ENCODE measurements at regions not wholly inside any gene's neighbourhood (a gene's known extent, or its start where the extent isn't known, plus 50 kb on each side); places are given as distances from the start of the nearest gene placed in this dataset.
A peak's percentile ranks its signal among the peaks of the same experiment; 100 is the strongest.

DNA sequence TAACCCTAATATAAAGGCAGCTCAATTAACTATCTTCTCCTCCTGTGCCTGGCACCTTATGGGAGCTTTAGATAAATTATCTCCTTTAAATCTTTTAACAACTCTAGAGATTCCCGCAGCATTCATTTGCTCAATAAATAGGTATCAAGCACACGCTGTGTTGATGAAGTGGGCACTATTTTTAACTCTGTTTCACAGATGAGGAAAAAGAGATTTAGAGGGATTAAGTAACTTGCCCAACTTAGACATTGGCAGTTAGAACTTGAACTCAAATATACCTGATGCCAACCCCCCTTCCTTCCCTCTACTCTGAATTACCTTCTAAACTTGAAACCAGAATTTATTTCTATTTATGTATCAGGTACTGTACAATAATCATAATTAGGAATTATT lies 112.4 kb downstream of the SH3TC2 start:
- Histone ChIP-seq H3K4me1 (peaks cover 10% of the 10 kb centered on the region), H3K4me3 (no peak overlapping the region), H3K36me3 (no peaks in the 10 kb centered on the region), H3K27ac (peak overlapping the region; percentile 27), H3K9me3 (no peaks in the 10 kb centered on the region), H3K27me3 (ENCODE audit: low read depth) (no peaks in the 10 kb centered on the region)
- ATAC-seq (peak in 1 of 2 donors; percentile 47), DNase-seq (no peak)
- TF ChIP-seq, protein P1, sequence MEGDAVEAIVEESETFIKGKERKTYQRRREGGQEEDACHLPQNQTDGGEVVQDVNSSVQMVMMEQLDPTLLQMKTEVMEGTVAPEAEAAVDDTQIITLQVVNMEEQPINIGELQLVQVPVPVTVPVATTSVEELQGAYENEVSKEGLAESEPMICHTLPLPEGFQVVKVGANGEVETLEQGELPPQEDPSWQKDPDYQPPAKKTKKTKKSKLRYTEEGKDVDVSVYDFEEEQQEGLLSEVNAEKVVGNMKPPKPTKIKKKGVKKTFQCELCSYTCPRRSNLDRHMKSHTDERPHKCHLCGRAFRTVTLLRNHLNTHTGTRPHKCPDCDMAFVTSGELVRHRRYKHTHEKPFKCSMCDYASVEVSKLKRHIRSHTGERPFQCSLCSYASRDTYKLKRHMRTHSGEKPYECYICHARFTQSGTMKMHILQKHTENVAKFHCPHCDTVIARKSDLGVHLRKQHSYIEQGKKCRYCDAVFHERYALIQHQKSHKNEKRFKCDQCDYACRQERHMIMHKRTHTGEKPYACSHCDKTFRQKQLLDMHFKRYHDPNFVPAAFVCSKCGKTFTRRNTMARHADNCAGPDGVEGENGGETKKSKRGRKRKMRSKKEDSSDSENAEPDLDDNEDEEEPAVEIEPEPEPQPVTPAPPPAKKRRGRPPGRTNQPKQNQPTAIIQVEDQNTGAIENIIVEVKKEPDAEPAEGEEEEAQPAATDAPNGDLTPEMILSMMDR (IDR thresholded peaks at IDR 0.05): no peak
- intact Hi-C loops (cut with DNase I): no loop called here

DNA sequence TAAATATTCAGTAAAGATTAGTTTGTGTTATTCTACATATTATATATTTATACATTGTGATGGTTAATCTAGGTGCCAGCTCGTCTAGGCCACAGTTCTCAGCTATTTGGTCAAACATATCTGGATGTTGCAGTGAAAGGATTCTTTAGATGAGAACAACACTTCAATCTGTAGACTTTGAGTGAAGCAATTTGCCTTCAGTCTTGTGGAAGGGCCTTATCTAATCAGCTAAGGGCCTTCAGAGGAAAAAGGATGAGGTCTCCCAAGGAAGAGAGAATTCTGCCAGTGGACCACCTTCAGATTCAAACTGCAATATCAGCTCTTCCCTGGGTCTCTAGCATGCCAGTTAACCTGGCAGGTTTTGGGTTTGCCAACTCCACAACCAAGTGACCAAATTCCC lies 112.0 kb downstream of the SH3TC2 start:
- Histone ChIP-seq H3K36me3 (no peaks in the 10 kb centered on the region), H3K9me3 (no peaks in the 10 kb centered on the region), H3K27ac (peak overlapping the region; percentile 27), H3K4me3 (no peak overlapping the region), H3K27me3 (ENCODE audit: low read depth) (no peaks in the 10 kb centered on the region), H3K4me1 (peaks cover 10% of the 10 kb centered on the region)
- intact Hi-C loops (cut with DNase I): no loop called here
- TF ChIP-seq, protein P1 (IDR thresholded peaks at IDR 0.05): no peak
- ATAC-seq (no peak), DNase-seq (no peak)

DNA sequence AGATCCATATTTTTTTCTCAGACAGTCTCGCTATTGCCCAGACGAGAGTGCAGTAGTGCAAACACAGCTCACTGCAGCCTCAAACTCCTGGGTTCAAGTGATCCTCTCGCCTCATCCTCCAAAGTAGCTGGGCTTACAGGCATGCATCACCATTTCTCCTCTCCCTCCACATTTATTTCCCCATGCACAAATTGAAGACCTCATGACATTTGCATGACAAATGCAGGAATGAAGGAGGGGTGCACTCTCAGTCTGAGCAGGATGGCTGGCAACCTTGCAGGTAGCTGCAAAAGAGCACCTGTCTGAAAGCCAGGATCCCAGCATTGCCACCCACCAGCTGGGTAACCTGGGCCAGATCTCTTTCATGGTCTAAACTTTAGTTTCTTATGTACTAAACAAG lies 111.2 kb downstream of the SH3TC2 start:
- Histone ChIP-seq H3K27me3 (ENCODE audit: low read depth) (no peaks in the 10 kb centered on the region), H3K36me3 (no peaks in the 10 kb centered on the region), H3K4me1 (peaks cover 13% of the 10 kb centered on the region), H3K9me3 (no peaks in the 10 kb centered on the region), H3K4me3 (no peak overlapping the region), H3K27ac (no peak overlapping the region)
- DNase-seq (no peak), ATAC-seq (no peak)
- TF ChIP-seq, protein P1 (IDR thresholded peaks at IDR 0.05): no peak
- intact Hi-C loops (cut with DNase I): no loop called here

DNA sequence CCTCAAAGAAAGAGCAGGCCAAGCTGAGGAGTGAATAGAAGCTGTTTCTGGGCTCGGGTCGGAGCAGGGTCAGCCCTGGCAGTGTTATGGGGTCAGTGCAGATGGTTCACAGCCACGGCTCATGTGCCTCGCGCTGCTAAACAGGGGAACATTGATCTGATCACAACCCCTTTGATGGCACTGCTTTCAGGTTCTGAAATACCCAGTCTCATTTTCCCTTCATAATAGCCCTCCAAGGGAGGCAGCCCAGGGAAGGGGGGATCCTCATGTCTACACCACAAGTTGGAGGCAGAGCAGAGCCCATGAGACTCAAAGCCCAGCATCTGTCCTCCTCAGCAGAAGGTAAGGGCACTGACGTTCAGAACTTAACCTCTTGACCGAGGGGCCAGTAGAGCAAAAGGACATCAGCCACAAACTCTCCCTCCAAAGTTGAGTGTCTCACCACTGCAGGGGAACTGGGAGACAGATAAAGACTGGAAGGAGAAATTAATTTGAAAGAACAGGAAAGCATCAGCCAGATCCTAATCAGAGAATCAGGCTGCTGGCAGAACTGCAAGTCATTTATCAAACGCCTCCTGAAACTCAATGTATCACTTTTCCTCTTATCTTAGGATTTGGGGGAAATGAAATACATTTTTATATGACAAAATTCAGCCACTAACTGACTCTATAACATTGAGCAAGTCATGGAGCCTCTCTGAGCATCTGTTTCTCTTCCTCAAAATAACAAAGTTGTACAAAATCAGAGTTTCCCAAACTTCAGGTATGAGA lies 110.6 kb downstream of the SH3TC2 start:
- Histone ChIP-seq H3K36me3 (no peaks in the 10 kb centered on the region), H3K9me3 (no peaks in the 10 kb centered on the region), H3K27ac (no peak overlapping the region), H3K4me3 (no peak overlapping the region), H3K27me3 (ENCODE audit: low read depth) (no peaks in the 10 kb centered on the region), H3K4me1 (peaks cover 19% of the 10 kb centered on the region)
- no peak for ATAC-seq
- TF ChIP-seq, protein P1 (IDR thresholded peaks at IDR 0.05): no peak
- no peak for DNase-seq
- intact Hi-C loops (cut with DNase I): no loop called here

DNA sequence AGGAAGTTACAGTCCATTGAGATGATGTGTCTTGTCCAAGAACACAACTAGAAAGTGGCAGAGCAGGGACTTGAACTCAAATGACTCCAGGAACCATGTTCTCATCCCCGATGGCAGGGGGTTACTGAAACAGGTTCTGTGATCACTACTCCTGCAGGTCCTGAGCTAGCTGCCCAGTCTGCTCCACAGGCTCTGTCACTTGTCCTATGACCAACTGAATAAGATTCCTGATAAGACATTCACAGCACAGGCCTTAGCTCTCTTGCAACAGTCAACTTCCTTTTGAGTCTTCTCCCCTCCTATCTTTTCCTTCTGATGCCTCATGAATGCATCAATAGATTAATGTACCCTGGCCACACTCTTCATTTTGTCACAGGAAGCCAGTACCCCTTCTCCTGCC lies 109.2 kb downstream of the SH3TC2 start:
- Histone ChIP-seq H3K27me3 (ENCODE audit: low read depth) (no peaks in the 10 kb centered on the region), H3K4me3 (no peak overlapping the region), H3K36me3 (no peaks in the 10 kb centered on the region), H3K4me1 (peaks cover 26% of the 10 kb centered on the region), H3K9me3 (no peaks in the 10 kb centered on the region), H3K27ac (no peak overlapping the region)
- no peak for DNase-seq
- ATAC-seq: no peak
- TF ChIP-seq, protein P1 (IDR thresholded peaks at IDR 0.05): no peak
- intact Hi-C loops (cut with DNase I): no loop called here
